GM19238 (cell line): ENCODE measurements at regions not wholly inside any gene's neighbourhood (a gene's known extent, or its start where the extent isn't known, plus 50 kb on each side); places are given as distances from the start of the nearest gene placed in this dataset.
"Not testable (repeated sequence)": the region's sequence is repeated elsewhere in the genome, so short reads cannot be mapped to it uniquely, and the experiment has no call there.

Source experiments
- DNase-seq: peaks from one replicate; pipeline ENCODE4 v3.0.0; 2011; ENCODE audit warnings: low spot score; ENCODE audit not compliant: insufficient read length

GRCh38 chr1:242813490-242814091, 289.1 kb upstream of the PLD5 start:
- DNase-seq: peak; percentile 7

- no peak for DNase-seq
Observed at GRCh38 chr1:242811092-242811840, 286.8 kb upstream of the PLD5 start.

GRCh38 chr1:242806324-242806723, 281.8 kb upstream of the PLD5 start:
- no peak for DNase-seq

- DNase-seq: not testable (repeated sequence)
Observed at GRCh38 chr1:242805360-242805759, 280.9 kb upstream of the PLD5 start.

- DNase-seq: no peak
Observed at GRCh38 chr1:242802973-242803372, 278.5 kb upstream of the PLD5 start.

- DNase-seq: no peak
Observed at GRCh38 chr1:242800521-242800920, 276.0 kb upstream of the PLD5 start.

GRCh38 chr1:242797856-242798255, 273.4 kb upstream of the PLD5 start:
- DNase-seq: no peak

- DNase-seq: no peak
Observed at GRCh38 chr1:242788771-242789170, 264.3 kb upstream of the PLD5 start.

- DNase-seq: no peak
Observed at GRCh38 chr1:242787968-242788367, 263.5 kb upstream of the PLD5 start.

- DNase-seq: no peak
Observed at GRCh38 chr1:242784807-242785206, 260.3 kb upstream of the PLD5 start.

GRCh38 chr1:242784084-242784483, 259.6 kb upstream of the PLD5 start:
- DNase-seq: peak; percentile 22

- no peak for DNase-seq
Observed at GRCh38 chr1:242774256-242774655, 249.8 kb upstream of the PLD5 start.

- DNase-seq: no peak
Observed at GRCh38 chr1:242770366-242770765, 245.9 kb upstream of the PLD5 start.

GRCh38 chr1:242764161-242764560, 239.7 kb upstream of the PLD5 start:
- no peak for DNase-seq

- DNase-seq: no peak
Observed at GRCh38 chr1:242761556-242761955, 237.1 kb upstream of the PLD5 start.

GRCh38 chr1:242754926-242755325, 230.4 kb upstream of the PLD5 start:
- DNase-seq: no peak

- DNase-seq: no peak
Observed at GRCh38 chr1:242754125-242754524, 229.6 kb upstream of the PLD5 start.

GRCh38 chr1:242747233-242747632, 222.7 kb upstream of the PLD5 start:
- no peak for DNase-seq

GRCh38 chr1:242745079-242745478, 220.6 kb upstream of the PLD5 start:
- DNase-seq: no peak

- DNase-seq: no peak
Observed at GRCh38 chr1:242743983-242744780, 219.7 kb upstream of the PLD5 start.

- DNase-seq: no peak
Observed at GRCh38 chr1:242738702-242739645, 214.5 kb upstream of the PLD5 start.
